Activated effector memory CD4-positive, alpha-beta T cell treated with Interleukin-2 at 50 U/mL for 16 hours (primary cell): ENCODE measurements at regions not wholly inside any gene's neighbourhood (a gene's known extent, or its start where the extent isn't known, plus 50 kb on each side); places are given as distances from the start of the nearest gene placed in this dataset.

Experiments
- DNase-seq: peaks from one replicate; pipeline ENCODE4 v3.0.0-alpha.2; 2020

DNA sequence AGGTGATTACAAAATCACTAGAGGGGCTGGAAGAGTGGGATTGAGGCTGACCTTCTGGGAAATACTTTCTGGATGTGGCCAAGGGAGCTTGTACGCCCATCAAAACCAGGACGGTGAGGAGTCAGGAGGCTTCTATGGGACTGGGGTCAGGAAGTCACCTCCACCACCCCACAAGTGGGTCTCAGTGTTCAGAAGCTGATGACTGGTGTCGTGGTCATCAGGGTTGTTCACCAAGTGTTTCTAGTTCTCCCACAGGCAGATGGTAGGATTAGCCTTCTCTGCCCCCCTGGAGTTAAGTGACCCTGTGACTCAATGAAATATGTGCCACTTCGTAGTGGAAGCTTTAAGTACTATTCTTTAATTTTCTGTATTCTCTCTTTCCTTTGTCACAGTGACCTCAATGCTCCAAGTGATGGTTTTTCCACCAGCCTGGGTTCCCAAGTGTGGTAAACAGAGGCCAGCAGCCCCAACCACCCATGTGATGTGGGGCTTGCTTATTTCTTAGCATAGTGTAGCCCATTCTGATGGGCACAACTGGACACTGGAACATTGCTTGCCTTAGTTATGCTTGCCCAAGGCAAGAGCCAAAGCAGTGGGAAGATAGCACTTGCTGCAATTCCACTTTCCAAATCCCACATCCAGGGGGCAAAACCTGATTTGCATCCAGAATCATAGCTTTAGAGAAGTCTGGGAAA, 258.8 kb downstream of the CYP26B1 start:
- DNase-seq = no peak

DNA sequence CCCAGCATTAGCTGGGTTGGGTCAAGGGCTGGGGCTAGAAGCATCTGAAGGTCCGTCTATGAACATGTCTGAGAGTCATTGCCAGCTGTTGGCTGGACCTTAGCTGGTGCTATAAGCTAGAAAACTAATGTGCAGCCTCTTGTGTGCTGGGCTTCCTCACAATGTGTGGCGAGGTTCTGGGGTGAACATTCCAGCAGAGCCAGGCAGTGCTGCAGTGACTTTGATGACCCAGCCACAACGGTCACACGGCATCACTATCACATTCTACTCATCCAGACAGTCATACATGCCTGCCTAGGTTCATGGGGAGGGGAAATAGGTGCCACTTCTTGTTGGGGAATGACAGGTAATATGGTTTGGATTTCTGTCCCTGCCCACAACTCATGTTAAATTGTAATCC, 260.5 kb downstream of the CYP26B1 start:
- no peak for DNase-seq

DNA sequence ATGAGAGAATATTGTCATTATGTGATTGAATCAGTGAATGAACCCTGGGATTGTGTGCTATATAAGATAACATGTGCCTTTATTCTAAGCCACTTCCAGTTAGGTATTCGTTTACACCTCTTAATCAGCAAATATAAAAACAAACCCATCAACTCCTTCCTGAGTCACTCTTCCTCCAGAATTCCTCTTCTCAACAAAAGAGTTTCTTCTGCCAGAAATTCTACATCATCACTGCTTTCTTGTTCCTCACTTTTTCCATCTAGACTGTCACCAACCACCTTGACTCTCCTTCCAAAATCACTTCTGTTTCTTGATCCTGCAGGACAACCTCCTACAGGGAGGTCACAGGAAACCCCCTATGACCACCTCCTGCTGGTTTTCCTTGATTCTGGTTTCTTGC, 261.4 kb downstream of the CYP26B1 start:
- DNase-seq = no peak

DNA sequence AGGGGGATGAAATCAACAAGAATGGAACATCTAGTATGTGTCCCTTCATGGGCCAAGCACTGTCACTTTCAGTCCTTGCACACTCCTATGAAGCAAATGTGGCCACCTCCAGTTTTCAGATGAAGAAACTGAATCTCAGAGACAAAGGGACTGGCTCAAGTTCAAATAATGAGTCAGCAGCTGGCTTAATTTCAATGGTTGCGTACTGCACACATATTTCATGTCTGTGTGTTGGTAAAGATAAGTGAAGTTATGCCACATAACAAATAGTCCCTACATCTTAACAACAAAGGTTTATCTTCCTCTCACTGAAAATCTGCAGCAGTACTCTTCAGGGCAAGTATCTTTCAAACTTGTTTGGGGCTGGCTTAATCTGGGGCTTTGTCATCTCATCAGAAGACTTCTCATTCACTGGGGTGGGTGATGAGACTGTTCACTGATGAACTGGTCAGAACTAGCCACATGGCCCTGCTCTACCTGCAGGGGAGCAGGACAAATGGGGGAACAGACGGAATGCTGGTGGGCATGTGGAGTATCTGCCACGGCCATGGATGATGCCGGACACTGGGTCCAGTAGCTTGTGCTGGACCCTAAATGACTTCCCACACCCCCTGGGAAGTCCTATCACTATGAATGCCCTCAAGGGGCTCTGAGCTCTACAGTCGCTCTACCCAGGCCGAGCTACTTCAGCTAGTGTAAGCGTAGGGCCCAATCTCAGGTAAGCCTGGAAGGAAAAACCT, 263.2 kb downstream of the CYP26B1 start:
- no peak for DNase-seq

DNA sequence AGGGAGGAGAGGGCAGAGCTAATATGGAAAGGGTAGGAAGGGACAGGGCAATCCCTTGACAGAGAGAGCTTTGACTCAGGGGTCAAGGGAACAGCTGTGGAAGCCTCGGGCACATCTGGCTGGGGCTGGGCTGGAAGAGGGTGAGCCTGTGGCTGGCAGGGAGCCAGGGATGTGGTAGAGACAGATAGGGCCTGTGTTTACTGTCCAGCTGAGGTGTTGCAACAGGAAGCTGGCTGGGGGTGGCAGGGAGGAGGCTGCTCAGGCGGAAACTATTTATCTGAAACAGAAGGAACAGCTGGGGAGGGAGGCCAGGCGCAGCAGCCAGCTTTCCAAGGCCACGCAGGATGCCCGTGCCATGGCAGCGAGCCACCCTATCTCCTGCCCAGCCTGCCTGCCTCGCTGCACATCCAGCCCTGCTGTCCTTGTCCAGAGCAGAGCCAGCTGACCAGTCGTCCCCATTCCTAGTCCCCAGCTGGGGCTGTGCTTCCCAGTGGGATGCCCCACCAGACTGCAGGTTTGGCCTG, 264.7 kb downstream of the CYP26B1 start:
- no peak for DNase-seq

DNA sequence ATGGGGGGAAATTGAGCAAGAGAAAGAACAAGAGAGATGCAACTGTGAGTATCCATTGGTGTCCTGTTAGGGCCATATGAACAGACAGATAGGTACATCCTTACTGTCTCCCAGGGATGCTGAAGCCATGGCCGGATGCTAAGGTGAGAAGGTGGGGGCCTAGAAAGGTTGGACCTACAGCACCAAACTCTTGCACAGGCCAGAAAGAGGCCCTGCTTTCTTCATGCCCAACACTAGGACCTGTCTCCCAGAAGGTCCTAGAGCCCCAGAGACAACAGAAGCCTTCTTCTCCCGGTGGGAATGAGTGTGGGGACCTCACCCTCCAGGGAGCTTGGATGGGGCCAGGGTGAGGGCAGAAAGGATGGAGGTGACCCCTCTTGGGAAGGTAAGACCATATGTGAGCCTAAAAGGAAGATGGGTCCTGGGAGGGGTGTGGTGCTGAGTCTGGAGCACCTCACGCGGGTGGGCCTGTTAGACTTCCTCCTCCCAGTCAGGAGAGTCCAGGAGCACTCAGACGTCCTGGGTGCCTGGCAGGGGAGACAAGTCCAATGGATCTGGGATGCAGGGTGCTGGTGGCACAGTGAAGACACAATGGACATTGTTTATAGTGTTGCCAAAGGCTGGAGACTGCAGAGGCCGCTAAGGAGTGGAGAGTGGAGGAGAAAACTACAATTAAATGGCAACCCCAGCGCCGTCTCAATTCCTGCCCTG, 265.3 kb downstream of the CYP26B1 start:
- no peak for DNase-seq

DNA sequence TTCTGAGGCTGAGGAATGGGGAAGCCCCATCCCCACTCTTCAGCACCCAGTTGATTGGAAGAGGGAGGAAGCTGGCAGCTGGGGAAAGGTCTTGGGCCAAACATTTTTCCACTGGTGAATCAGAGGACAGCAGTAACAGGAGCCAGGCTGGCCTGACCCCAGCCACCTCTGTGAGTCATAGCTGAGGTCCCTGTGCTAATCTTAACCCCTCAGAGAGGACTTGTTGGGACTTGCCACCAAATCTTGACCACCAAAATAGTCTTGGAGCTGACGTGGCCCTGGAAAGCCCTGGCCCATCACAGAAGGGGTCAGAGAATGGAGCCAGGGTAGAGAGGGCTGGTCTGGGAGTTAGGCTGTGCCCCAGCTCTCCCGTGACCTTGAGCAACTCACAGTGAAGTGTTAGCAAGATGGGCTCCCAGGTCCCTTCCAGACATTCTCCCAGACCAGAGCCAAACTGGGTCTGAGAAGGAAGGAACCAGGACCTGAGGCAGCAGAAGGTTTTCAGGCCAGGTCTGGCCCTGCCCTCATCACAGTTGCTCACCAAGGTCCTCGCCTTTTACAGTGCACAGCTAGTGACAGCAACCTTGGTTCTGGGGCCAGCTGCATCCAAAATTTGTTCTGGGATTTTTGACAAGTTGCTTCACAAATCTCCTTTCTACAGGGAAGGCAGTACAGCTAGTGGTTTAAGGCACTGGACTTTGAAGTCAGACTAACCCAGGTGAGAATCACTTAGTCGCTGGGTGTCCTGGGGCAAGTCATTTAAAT, 266.6 kb downstream of the CYP26B1 start:
- DNase-seq = no peak

DNA sequence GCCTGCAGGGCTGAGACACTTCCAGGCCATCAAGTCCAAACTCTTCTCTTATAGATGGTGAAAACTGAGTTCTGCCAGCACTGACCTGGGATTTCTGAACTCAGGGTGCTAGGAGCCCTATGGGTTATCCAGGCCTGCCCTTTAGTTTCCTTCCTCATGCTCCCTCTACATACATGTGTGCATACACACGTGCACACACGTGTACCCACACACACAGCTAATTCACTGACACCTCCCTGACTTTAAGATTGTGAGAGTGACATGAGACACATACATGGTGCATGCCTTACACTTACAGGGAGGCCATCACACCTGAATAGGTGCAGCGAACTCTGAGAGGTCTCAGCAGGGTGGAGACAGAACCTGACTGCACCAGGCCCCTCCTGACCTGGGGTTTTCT, 267.4 kb downstream of the CYP26B1 start:
- DNase-seq = no peak

DNA sequence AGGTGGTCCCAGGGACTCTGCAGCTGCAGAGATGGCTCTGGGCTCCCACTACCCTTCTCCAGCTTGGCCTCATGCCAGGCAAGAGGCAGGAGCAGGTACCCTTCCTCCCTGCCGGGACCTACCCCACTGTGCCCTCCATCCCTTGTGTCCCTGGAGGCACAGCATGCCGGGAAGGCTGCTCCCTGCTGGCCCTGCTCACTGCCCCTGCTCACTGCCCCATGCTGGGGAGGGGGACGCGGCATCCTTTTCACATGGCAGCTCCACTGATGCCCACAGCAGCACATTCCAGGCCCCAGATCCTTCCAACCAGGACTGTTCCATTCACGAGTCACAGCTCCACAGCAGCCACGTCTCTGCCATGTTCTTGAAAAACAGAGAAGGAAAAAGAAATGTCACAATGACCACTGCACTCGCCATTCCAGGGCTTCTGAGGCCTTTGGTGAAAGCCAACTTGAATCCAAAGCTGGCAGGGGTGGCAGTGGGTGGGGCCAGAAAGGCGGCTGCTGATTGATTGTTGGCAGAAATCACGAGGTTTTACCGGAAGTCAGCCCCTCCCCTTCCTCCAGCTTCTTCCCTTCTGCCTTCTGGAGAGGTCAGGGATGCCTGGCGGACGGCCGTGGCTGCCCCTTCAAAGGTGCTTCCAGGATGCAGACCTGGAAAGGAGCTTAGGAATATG, 268.0 kb downstream of the CYP26B1 start:
- DNase-seq = no peak

DNA sequence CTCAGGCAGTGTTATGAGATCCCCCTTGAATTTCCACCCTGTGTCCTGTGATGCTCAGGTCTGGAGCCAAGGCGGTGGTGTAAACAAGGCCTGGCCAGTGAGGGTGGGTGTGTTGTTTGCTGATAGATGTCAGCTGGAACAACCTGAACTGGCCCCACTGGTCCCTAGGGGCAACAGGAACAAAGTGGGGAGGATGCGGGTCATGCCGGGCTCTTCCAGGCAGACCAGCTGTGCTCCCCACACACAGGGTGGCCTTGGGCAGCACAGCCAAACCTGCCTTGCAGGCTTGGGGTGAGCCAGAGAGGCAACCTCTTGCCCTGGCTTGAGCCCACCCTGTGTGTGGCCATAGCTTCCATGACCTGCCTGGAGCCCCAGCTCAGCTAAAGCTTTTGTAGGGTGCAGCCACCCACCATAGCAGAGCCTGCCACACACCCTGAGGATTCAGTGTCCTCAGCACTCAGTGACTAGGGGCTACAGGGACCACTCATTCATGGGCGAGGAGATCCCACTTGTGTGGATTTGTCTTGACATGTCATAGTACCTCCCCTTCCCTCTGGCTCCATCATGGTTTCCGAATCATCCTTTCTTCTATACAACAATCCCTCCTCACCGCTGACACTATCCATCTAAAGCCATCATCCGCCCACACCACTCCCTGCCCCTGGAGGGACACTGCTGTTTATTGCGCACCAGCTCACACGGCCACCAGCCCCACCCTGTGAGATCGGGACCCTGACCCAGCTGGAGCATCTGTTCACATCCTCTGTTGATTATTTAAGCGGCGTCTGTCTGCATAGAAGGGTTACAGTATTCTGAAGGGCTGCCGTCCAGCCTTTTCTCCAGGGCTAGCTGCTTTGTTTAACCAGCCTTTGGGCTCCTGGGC, 268.8 kb downstream of the CYP26B1 start:
- no peak for DNase-seq

DNA sequence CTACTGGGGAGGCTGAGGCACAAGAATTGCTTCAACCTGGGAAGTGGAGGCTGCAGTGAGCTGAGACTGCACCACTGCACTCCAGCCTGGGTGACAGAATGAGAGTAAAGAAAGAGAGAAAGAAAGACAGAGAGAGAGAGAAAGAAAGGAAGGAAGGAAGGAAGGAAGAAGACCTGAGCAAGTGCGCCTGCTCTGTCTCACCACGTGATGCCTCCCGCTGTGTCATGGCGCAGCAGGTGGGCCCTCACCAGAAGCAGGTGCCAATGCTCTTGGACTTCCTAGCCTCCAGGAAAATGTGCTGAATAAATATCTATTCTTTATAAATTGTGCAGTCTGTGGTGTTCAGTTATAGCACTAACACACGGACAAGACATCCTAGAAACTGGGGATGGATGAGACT, 270.0 kb downstream of the CYP26B1 start:
- no peak for DNase-seq

DNA sequence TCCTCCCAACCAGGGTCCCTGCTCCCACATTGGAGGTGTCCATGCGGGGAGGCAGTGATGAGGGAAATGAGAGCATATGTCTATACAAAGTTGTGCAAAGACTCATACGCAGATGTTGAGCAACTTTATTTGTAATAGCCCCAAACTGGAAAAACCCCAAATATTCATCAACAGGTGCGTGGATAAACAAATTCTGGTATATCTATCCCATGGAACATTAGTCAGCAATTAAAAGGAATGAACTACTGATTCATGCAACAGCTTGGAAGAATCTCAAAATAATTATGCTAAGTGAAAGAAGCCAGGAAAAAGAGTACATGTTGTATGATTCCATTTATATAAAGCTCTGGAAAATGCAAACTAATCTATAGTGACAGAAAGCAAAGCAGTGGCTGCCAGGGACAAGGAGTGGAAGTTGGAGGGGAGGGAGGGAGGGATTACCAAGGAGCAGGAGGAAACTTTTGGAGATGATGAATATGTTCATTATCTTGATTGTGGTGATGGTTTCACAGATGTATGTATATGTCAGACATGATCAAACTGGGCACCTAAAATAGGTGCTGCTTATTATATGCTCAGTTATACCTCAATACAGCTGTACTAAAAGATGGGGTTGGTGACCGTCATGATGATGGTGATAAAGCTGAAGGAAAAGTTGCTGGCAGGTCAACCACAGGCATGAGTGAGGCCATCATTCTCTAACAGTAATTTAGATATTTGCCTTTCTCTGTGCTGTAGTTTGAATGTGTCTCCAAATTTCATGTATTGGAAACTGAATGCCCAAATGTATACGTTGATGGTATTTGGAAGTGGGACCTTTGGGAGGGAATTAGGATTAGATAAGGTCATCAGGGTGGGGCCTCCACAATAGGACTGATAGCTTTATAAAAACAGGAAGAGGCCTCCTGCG, 270.9 kb downstream of the CYP26B1 start:
- DNase-seq = no peak

DNA sequence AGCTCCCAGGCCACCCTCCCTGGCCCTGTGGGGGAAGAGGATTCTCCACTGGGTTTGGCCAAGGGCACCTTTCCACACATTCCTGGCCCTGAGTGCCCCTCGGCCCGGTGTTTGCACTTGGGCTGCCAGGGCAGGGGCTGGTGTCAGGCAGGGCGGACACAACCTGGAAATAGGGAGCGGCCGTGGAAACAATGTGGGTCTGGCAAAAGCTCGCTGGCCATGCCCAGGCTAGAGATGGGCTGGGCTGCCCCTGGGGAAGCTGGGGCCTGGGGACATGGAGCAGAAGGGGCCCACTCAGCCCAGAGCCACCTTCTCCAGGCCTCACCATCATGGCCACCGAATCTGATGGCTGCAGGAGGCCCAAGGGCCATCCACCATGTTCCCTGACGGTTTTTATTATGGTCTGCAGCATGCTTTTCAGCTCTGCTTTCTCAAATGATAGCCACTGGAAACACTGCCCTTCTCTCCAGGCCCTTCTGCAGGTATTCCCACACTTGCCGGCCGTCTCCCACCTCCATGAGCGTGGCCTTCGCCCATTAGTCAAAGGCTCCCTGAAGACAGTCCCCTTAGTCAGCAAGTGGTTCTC, 275.1 kb downstream of the CYP26B1 start:
- no peak for DNase-seq

DNA sequence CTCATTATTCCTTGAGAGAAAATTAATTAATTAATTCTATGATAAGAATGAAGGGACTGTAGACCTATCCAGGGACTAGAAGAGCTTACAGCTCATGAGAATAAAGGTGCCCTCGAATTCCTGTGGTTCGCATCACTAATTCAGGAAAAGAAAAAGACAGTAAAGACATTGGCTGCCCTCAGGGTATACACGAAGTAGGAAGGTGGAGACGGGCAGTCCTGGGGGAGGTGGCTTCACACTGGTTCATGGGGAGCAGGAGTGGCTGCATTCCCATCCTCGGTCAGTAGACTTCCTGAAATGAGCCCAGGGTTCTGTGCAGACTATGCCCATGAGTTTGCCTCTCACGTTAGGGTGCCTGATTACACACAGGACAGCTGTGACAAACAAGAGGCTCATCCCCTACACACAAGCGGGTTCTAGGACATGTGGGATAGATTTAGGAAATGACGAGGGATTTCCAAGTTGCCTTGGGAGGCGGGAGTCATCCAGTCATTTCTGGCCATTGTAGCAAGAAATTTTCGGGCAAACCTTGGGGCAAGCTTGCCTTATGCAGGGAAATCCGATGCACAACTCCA, 282.2 kb downstream of the CYP26B1 start:
- no peak for DNase-seq

DNA sequence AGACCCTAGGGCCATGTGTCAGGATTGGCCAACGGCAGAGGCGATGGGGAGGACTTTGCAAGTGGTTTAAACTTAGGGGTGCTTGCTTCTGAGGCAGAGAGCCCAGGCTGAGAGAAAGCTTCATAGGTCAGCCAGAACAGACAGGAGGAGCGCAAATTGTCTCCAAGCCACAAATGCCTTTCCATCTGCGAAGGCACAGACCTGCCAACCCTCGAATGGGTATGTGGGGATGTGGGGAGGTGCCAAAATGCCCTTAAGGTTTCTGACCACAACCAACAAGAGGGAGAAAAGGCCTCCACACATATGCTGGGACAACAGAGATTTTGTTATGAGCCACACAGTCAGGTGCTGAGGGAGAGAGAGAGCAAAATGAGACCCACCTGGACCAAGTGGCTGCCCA, 283.6 kb downstream of the CYP26B1 start:
- DNase-seq = no peak

DNA sequence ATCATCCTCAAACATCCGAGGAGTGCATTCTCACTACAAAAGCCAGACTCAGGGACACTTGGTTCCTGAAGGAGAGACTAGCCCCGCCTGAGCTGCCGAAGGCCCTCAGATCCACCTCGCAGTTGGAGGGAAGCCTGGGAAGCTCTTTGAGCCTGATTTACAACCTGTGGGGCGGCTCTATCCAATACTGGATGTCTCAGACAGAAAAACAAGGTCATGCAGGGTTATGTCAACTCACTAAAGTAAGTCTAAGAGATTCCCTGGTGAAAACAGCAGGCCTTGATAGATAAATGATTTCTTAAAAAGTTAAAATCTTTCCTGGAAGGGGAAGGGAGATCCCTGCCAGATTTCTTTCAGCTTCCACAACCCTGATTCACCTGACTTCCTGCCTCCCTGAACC, 284.3 kb downstream of the CYP26B1 start:
- no peak for DNase-seq

DNA sequence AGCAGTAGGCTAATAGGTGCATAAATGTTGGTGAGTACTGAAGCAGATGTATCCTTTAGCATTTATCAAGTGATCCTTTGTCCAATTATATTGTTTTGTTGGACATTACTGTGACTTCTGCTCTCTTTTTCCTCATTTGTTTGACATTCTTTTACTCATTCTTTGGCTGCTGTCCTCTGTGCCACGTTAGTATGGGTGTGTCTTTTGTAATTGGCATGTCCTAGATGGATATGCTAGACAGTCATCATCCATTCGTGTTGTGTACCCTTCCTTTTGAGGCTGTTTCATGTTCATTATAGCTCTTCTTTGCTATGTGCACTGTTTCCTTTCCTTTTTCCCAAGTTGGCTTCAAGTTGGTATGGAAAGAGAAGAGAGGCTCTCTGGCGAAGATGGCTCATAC, 284.7 kb downstream of the CYP26B1 start:
- no peak for DNase-seq

DNA sequence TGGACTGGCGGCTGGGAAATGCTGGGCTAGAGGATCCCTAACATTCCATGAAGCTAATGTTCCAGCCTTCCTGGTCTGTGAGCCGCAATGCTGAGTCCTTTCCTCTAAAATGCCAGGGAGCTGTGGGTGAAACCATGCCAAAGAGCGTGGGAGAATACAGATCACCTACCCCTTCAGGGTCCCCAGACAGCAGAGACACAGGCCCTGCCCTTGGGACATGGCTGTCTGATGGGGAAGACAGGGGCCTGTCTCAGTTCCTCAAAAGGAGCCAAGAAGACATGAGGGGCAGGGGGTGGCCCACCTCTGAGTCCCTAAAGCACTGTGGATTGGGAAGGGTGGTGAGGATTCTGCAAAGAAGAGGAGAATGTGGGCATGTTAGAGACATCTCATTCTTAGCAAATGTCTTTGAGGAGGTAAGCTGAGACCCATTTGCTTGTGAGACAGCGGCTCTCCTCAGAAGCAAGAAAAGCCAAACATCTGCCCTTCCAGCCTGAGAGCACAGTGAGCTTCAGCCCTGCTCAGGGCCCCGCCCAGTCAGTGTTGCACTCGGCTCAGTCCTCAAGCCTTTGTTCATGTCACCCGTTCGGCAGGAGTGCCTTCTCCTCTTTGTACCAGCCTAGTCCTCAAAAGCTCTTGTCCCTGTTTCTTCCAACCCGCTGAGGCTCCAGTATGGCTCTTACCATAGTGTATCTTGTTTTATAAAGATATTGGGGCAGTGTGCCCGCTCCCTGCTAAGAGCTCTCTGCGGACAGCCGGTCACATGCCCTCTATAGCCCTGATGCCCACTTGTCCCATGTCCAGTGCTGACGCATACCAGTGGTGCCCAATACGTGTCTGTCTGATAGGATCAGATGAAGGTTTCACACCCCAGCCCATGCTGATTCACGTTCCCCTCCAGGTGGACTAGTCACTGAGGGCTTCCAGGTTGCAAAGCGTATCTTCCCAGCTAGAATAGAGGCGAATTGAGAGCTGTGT, 286.2 kb downstream of the CYP26B1 start:
- DNase-seq = no peak
